ENCODE measurements at regions not wholly inside any gene's neighbourhood (a gene's known extent, or its start where the extent isn't known, plus 50 kb on each side); places are given as distances from the start of the nearest gene placed in this dataset.

DNA sequence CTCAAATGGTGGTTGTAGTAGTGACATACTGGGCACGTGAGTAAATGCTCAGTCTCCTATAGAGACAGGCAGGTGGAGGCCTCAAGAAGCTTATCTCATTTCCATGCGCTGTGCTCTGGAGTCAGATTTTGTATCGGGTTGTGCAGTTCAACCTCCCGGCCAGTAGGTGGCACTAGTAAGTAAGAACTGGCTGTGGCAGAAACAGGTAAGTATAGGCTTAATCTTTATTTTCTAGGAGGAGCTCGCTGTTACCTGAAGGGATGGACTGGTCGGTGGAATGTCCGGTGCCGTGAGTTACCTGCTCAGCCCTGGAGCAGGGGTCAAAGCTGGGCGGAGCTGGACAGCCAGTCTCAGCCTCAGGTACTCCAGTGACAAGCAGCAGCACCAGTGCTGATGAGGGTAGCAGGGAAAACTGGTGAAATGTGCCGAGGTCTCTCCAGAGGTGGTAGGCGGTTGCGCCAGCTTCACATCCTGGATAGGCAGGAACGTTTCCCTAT is 880.1 kb upstream of the SEMA6A start:
- no peak for DNase-seq (ENCODE audit: low read depth)
- Histone ChIP-seq H3K36me3 (ENCODE audit: control insufficient read depth, insufficient read depth, low read length) (no peaks in the 10 kb centered on the region), H3K27me3 (ENCODE audit: control insufficient read depth, insufficient read depth, low read length) (no peaks in the 10 kb centered on the region), H3K4me3 (ENCODE audit: low read depth, low read length) (peak overlapping the region; percentile 4)
- TF ChIP-seq CTCF (IDR thresholded peaks at IDR 0.05; ENCODE audit: insufficient read depth, low read length, poor library complexity, severe bottlenecking), result peak; percentile 69

DNA sequence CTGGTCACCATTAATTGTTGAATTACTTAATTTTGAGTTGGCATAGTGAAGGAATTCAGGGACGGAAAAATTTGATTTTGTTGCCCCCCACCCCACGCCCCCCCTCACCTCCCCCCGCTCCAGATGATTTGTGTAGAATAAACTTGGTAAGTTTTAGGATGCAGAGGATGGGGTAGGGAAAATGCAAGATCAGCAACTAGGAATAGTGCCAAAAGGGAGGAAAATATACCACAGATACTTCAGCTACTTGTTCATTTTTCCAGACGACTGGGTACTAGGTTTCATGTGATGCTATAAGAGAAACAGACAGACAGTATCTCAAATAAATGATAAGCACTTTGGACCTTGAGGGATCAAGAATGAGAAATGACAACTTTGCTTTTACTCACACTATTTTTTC is 862.2 kb upstream of the SEMA6A start:
- TF ChIP-seq CTCF (IDR thresholded peaks at IDR 0.05; ENCODE audit: insufficient read depth, low read length, poor library complexity, severe bottlenecking), result no peak
- DNase-seq (ENCODE audit: low read depth), result no peak
- Histone ChIP-seq H3K4me3 (ENCODE audit: low read depth, low read length) (no peak overlapping the region), H3K27me3 (ENCODE audit: control insufficient read depth, insufficient read depth, low read length) (no peaks in the 10 kb centered on the region), H3K36me3 (ENCODE audit: control insufficient read depth, insufficient read depth, low read length) (no peaks in the 10 kb centered on the region)

GRCh38 chr5:117435203-117435602 is 860.6 kb upstream of the SEMA6A start:
- DNase-seq (ENCODE audit: low read depth), result no peak
- H3K27me3 ChIP-seq (ENCODE audit: control insufficient read depth, insufficient read depth, low read length), result no peaks in the 10 kb centered on the region
- TF ChIP-seq CTCF (IDR thresholded peaks at IDR 0.05; ENCODE audit: insufficient read depth, low read length, poor library complexity, severe bottlenecking), result no peak
- H3K36me3 ChIP-seq (ENCODE audit: control insufficient read depth, insufficient read depth, low read length), result no peaks in the 10 kb centered on the region
- H3K4me3 ChIP-seq (ENCODE audit: low read depth, low read length), result no peak overlapping the region

DNA sequence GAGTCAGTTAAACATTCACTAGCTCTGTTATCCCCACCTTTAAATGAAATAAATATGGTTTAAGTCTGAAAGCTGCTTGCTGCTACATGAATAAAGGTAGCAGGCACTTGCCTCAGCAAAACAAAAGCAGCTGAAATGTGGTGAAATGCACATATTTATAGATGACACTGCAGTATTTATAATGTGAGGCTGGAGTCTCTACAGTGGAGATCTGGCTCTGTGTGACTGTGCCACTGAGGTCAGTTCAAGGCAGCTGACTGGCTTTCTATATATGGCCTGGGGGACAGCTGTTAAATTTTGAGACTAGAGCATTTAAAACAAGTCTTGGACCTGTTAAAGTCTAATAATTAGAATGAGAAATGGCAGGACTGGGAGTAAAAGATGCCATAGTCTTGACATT is 859.6 kb upstream of the SEMA6A start:
- no peaks in the 10 kb centered on the region for H3K36me3 ChIP-seq (ENCODE audit: control insufficient read depth, insufficient read depth, low read length)
- no peaks in the 10 kb centered on the region for H3K27me3 ChIP-seq (ENCODE audit: control insufficient read depth, insufficient read depth, low read length)
- no peak for TF ChIP-seq CTCF (IDR thresholded peaks at IDR 0.05; ENCODE audit: insufficient read depth, low read length, poor library complexity, severe bottlenecking)
- no peak overlapping the region for H3K4me3 ChIP-seq (ENCODE audit: low read depth, low read length)
- DNase-seq (ENCODE audit: low read depth), result no peak

DNA sequence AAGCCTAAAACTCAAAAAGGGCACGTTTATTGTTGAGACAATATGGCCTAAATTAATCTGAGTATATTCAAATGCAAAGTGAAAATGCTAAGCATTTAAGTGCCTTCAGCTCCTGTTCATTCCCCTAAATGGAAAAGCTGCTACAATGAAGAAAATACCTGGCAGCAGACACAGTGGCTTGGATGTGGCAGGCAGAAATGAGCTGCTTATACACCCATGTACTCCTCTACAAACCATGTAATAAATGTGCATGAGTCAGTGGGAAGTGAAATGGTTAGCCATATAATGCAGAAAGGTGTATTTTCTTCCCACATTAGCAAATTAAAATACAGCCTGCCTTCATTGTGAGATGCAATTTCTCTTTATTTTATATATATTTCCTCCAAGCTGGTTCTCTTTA is 859.2 kb upstream of the SEMA6A start:
- no peak for TF ChIP-seq CTCF (IDR thresholded peaks at IDR 0.05; ENCODE audit: insufficient read depth, low read length, poor library complexity, severe bottlenecking)
- no peaks in the 10 kb centered on the region for H3K36me3 ChIP-seq (ENCODE audit: control insufficient read depth, insufficient read depth, low read length)

GRCh38 chr5:117431091-117431490 is 856.5 kb upstream of the SEMA6A start:
- no peak for DNase-seq (ENCODE audit: low read depth)
- Histone ChIP-seq H3K36me3 (ENCODE audit: control insufficient read depth, insufficient read depth, low read length) (no peaks in the 10 kb centered on the region), H3K27me3 (ENCODE audit: control insufficient read depth, insufficient read depth, low read length) (no peaks in the 10 kb centered on the region), H3K4me3 (ENCODE audit: low read depth, low read length) (no peak overlapping the region)
- no peak for TF ChIP-seq CTCF (IDR thresholded peaks at IDR 0.05; ENCODE audit: insufficient read depth, low read length, poor library complexity, severe bottlenecking)

More for the DNA sequence above, 859.2 kb upstream of the SEMA6A start:
- Histone ChIP-seq H3K4me3 (ENCODE audit: low read depth, low read length) (no peak overlapping the region), H3K27me3 (ENCODE audit: control insufficient read depth, insufficient read depth, low read length) (no peaks in the 10 kb centered on the region)
- DNase-seq (ENCODE audit: low read depth), result no peak

All from kidney epithelial cell (primary cell).